GM12878 (cell line): ENCODE measurements at regions not wholly inside any gene's neighbourhood (a gene's known extent, or its start where the extent isn't known, plus 50 kb on each side); places are given as distances from the start of the nearest gene placed in this dataset.

Experiments used
- ATAC-seq: fragments of 200-7000 bp; cut with Tn5 transposase; 3 replicates; pipeline ENCODE4 v1.9.1; 2020; ENCODE audit warnings: mild to moderate bottlenecking, moderate library complexity
- BruUV-seq: library from RNA; stranded (reverse); fragments of 400-500 nt; replicated peaks from 2 replicates; lab custom pipeline; 2021; lab: Mats Ljungman, UMichigan
- CTCF ChIA-PET: fragments of 300-600 bp; sonication (Branson Sonifier 250); formaldehyde crosslinking; extraction: SDS; loops from one replicate; lab custom pipeline; 2021; ENCODE audit warnings: inconsistent platforms; lab: Yijun Ruan, JAX
- POLR2A ChIA-PET: fragments of 350-600 bp; formaldehyde crosslinking; extraction: SDS; loops from one replicate; lab custom pipeline; 2021; ENCODE audit warnings: inconsistent platforms; lab: Charles Lee
- RAD21 ChIA-PET: fragments of 300-600 bp; sonication (Branson Sonifier 250); formaldehyde crosslinking; loops from one replicate; lab custom pipeline; 2023; ENCODE audit warnings: antibody characterized with exemption; ENCODE audit not compliant: unreplicated experiment; lab: Charles Lee
- SMC1A ChIA-PET: fragments of 300-600 bp; sonication (Branson Sonifier 250); formaldehyde crosslinking; loops from one replicate; lab custom pipeline; 2023; ENCODE audit not compliant: unreplicated experiment, uncharacterized antibody; lab: Charles Lee
- DNase-seq: peaks from one replicate; pipeline ENCODE4 v3.0.0-alpha.2; 2011; ENCODE audit warnings: low read depth, low spot score
- FAIRE-seq: peaks from 3 replicates; lab custom pipeline; 2011; peaks lifted over from hg19 to GRCh38; lab: Jason Lieb, UNC
- H2AFZ ChIP-seq: 2 replicates; pipeline ENCODE4 v1.6.0; 2011; ENCODE audit warnings: low read depth, low read length, control low read depth; ENCODE audit not compliant: control insufficient read depth
- H3K27ac ChIP-seq: 2 replicates; pipeline ENCODE4 v1.5.1; 2011; ENCODE audit warnings: control low read depth; ENCODE audit not compliant: control insufficient read depth, insufficient read depth
- H3K27me3 ChIP-seq, 2 experiments: replicated peaks in 1 of 2; 2 replicates each; pipeline versions ENCODE4 v1.6.0 to v1.6.1; 2011; ENCODE audit warnings: low read length in 1 of 2; ENCODE audit not compliant: control insufficient read depth in 2 of 2, insufficient read depth in 2 of 2
- H3K36me3 ChIP-seq, 2 experiments: 2 replicates each; pipeline ENCODE4 v1.5.1; 2011; ENCODE audit warnings: low read length in 1 of 2; ENCODE audit not compliant: control insufficient read depth in 2 of 2, insufficient read depth in 2 of 2
- H3K4me1 ChIP-seq: 2 replicates; pipeline ENCODE4 v1.6.1; 2011; ENCODE audit warnings: mild to moderate bottlenecking, low read length, moderate library complexity, mixed read lengths; ENCODE audit not compliant: control insufficient read depth, insufficient read depth
- H3K4me2 ChIP-seq: 2 replicates; pipeline ENCODE4 v1.6.0; 2011; ENCODE audit warnings: control low read depth; ENCODE audit not compliant: control insufficient read depth, insufficient read depth
- H3K4me3 ChIP-seq: fragments of 200-600 bp; sonication (generic); 2 replicates; pipeline ENCODE4 v1.5.1; 2016
- H3K79me2 ChIP-seq: 2 replicates; pipeline ENCODE4 v1.6.0; 2011; ENCODE audit warnings: low read length; ENCODE audit not compliant: control insufficient read depth, insufficient read depth
- H3K9ac ChIP-seq: 2 replicates; pipeline ENCODE4 v1.8.0; 2011; ENCODE audit warnings: low read length, control low read depth, mixed read lengths; ENCODE audit not compliant: control insufficient read depth, insufficient read depth
- H3K9me3 ChIP-seq: replicated peaks from 3 replicates; pipeline ENCODE4 v1.5.1; 2011; ENCODE audit warnings: mild to moderate bottlenecking, low read length; ENCODE audit not compliant: control insufficient read depth, insufficient read depth
- H4K20me1 ChIP-seq: 2 replicates; pipeline ENCODE4 v1.6.0; 2011; ENCODE audit not compliant: control insufficient read depth, insufficient read depth
- BRCA1 ChIP-seq: IDR thresholded peaks from 2 replicates; pipeline ENCODE4 v1.6.1; 2011; ENCODE audit warnings: low read depth, low read length, improper control_type of control experiment
- CBFB ChIP-seq: IDR thresholded peaks from 2 replicates; pipeline ENCODE4 v1.6.1; 2016; ENCODE audit warnings: antibody characterized with exemption, low read depth
- CBX5 ChIP-seq: sonication (generic); IDR thresholded peaks from 2 replicates; pipeline ENCODE4 v1.6.1; 2016; ENCODE audit warnings: low read depth, moderate library complexity, mild to moderate bottlenecking, inconsistent platforms
- CHD1 ChIP-seq: IDR thresholded peaks from 2 replicates; pipeline ENCODE4 v1.6.1; 2012; ENCODE audit warnings: low read depth, low read length, improper control_type of control experiment
- ETV6 ChIP-seq, 2 experiments: fragments of 450-650 bp in 1 of 2; IDR thresholded peaks in 1 of 2; conservative IDR thresholded peaks in 1 of 2; 2 replicates each; pipeline ENCODE4 v1.6.1; 2014; ENCODE audit warnings: antibody characterized with exemption in 1 of 2, borderline replicate concordance in 1 of 2, low read depth in 1 of 2, mild to moderate bottlenecking in 1 of 2, moderate library complexity in 1 of 2
- HDAC6 ChIP-seq: fragments of 200-600 bp; sonication (generic); IDR thresholded peaks from one replicate; pipeline ENCODE4 v1.8.0; 2017; ENCODE audit warnings: antibody characterized with exemption; ENCODE audit not compliant: unreplicated experiment
- MEF2A ChIP-seq: IDR thresholded peaks from 2 replicates; pipeline ENCODE4 v1.6.1; 2011; ENCODE audit warnings: low read depth, mild to moderate bottlenecking, low read length, moderate library complexity; ENCODE audit not compliant: insufficient read depth
- NFXL1 ChIP-seq: fragments of 450-650 bp; IDR thresholded peaks from 2 replicates; pipeline ENCODE4 v1.6.1; 2017; ENCODE audit warnings: antibody characterized with exemption, mild to moderate bottlenecking, borderline replicate concordance
- POLR2AphosphoS2 ChIP-seq: IDR thresholded peaks from 2 replicates; pipeline ENCODE4 v1.6.1; 2011; ENCODE audit warnings: low read depth, mild to moderate bottlenecking, low read length, improper control_type of control experiment, moderate library complexity
- SIX5 ChIP-seq: IDR thresholded peaks from 2 replicates; pipeline ENCODE4 v1.6.1; 2011; ENCODE audit warnings: mild to moderate bottlenecking, low read depth, low read length, moderate library complexity; ENCODE audit not compliant: severe bottlenecking
- SUPT20H ChIP-seq: IDR thresholded peaks from 2 replicates; pipeline ENCODE4 v1.6.1; 2011; ENCODE audit warnings: low read depth, mild to moderate bottlenecking, low read length, moderate library complexity, borderline replicate concordance; ENCODE audit not compliant: control insufficient read depth
- TARDBP ChIP-seq: IDR thresholded peaks from 2 replicates; pipeline ENCODE4 v1.6.1; 2016; ENCODE audit warnings: borderline replicate concordance
- TCF7 ChIP-seq: IDR thresholded peaks from 2 replicates; pipeline ENCODE4 v1.6.1; 2014; ENCODE audit warnings: antibody characterized with exemption, borderline replicate concordance
- WGBS: methylation state at CpG from one replicate; pipeline ENCODE4 v1.1.6; 2016; ENCODE audit warnings: low lambda C conversion rate; ENCODE audit not compliant: insufficient replicate concordance, insufficient coverage; ENCODE audit errors: missing lambda C conversion rate; 5-methylcytosine and 5-hydroxymethylcytosine counted together
- in situ Hi-C: fragments of 300-500 bp; cut with MboI; formaldehyde crosslinking; loops from 9 replicates; pipeline ENCODE4 v1.14.3; 2018; ENCODE audit warnings: mixed read lengths
- intact Hi-C: fragments of 100-400 bp; cut with micrococcal nuclease; formaldehyde crosslinking; loops from one replicate; pipeline ENCODE4 v1.14.2; 2022; ENCODE audit not compliant: unreplicated experiment
- TF ChIP-seq, protein P1 (sequence below): IDR thresholded peaks from 2 replicates; pipeline ENCODE4 v1.6.1; 2011; ENCODE audit warnings: low read depth, low read length, improper control_type of control experiment, borderline replicate concordance

GRCh38 chr2:22628906-22629305 lies 756.1 kb upstream of the KLHL29 start:
- intact Hi-C loops (no loop called here), in situ Hi-C loops (no loop called here)
- 0% methylated on average over 3 of the region's 3 CpGs for WGBS
- H3K4me2 ChIP-seq, result no peak overlapping the region
- H3K9ac ChIP-seq, result no peak overlapping the region
- no peaks in the 10 kb centered on the region; a peak in 1 of 4 replicates for H3K27me3 ChIP-seq
- ChIA-PET CTCF (no interaction called here), RAD21 (no interaction called here), POLR2A (no interaction called here), SMC1A (no interaction called here)
- H3K79me2 ChIP-seq, result no peaks in the 10 kb centered on the region
- H3K9me3 ChIP-seq, result no peaks in the 10 kb centered on the region
- H3K4me3 ChIP-seq, result no peak overlapping the region
- no peaks in the 10 kb centered on the region for H4K20me1 ChIP-seq
- no peak for FAIRE-seq
- no peaks in the 10 kb centered on the region for H3K36me3 ChIP-seq
- BruUV-seq, result no TSS peak
- H3K4me1 ChIP-seq, result no peaks in the 10 kb centered on the region
- no peak overlapping the region for H2AFZ ChIP-seq
- DNase-seq, result no peak
- H3K27ac ChIP-seq, result no peak overlapping the region
- ATAC-seq, result no peak
- TF ChIP-seq NFXL1, result no peak
- TF ChIP-seq CHD1, result no peak
- TF ChIP-seq TCF7, result no peak
- TF ChIP-seq TARDBP, result no peak
- no peak for TF ChIP-seq HDAC6
- TF ChIP-seq ETV6 (conservative IDR thresholded peaks at IDR 0.05 in 1 of 2, IDR thresholded peaks at IDR 0.05 in 1 of 2; ENCODE audit: borderline replicate concordance in 1 of 2, low read depth in 1 of 2), result no peak
- TF ChIP-seq, protein P1, sequence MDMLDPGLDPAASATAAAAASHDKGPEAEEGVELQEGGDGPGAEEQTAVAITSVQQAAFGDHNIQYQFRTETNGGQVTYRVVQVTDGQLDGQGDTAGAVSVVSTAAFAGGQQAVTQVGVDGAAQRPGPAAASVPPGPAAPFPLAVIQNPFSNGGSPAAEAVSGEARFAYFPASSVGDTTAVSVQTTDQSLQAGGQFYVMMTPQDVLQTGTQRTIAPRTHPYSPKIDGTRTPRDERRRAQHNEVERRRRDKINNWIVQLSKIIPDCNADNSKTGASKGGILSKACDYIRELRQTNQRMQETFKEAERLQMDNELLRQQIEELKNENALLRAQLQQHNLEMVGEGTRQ, result no peak
- no peak for TF ChIP-seq SIX5
- TF ChIP-seq SUPT20H, result no peak
- TF ChIP-seq MEF2A, result no peak
- no peak for TF ChIP-seq BRCA1
- TF ChIP-seq CBFB, result no peak
- TF ChIP-seq POLR2AphosphoS2, result no peak
- no peak for TF ChIP-seq CBX5
